Muscle of leg (tissue), 3 donors: ENCODE measurements at regions not wholly inside any gene's neighbourhood (a gene's known extent, or its start where the extent isn't known, plus 50 kb on each side); places are given as distances from the start of the nearest gene placed in this dataset.

Experiments used
- DNase-seq: peaks from one replicate; pipeline ENCODE4 v3.0.0; 2013
- H3K27ac ChIP-seq: one replicate; pipeline ENCODE4 v1.5.1; 2013; ENCODE audit warnings: mild to moderate bottlenecking, low read length, control low read depth
- H3K27me3 ChIP-seq: one replicate; pipeline ENCODE4 v1.6.1; 2013; ENCODE audit warnings: low read length; ENCODE audit not compliant: control insufficient read depth, insufficient read depth
- H3K36me3 ChIP-seq: one replicate; pipeline ENCODE4 v1.6.1; 2013; ENCODE audit warnings: low read length; ENCODE audit not compliant: control insufficient read depth, insufficient read depth
- H3K4me1 ChIP-seq: one replicate; pipeline ENCODE4 v1.6.1; 2013; ENCODE audit warnings: low read length; ENCODE audit not compliant: control insufficient read depth, insufficient read depth
- H3K4me3 ChIP-seq: one replicate; pipeline ENCODE4 v1.5.1; 2013; ENCODE audit warnings: low read length, control low read depth
- H3K9me3 ChIP-seq: replicated peaks from 2 replicates; pipeline ENCODE4 v1.6.1; 2013; ENCODE audit warnings: low read depth, low read length; ENCODE audit not compliant: control insufficient read depth
- WGBS: methylation state at CpG from one replicate; pipeline ENCODE4 v1.1.5; 2013; ENCODE audit warnings: missing lambda C conversion rate; ENCODE audit not compliant: insufficient coverage; 5-methylcytosine and 5-hydroxymethylcytosine counted together

GRCh38 chr11:130787973-130788570 is 128.2 kb downstream of the SNX19 start:
- peak; percentile 20 for DNase-seq
- Histone ChIP-seq H3K27ac (no peak overlapping the region), H3K9me3 (peaks cover 17% of the 10 kb centered on the region), H3K27me3 (no peaks in the 10 kb centered on the region), H3K36me3 (no peaks in the 10 kb centered on the region), H3K4me1 (peaks cover 26% of the 10 kb centered on the region), H3K4me3 (no peak overlapping the region)
- no CpG with 5 or more reads among the region's 1 CpG for WGBS

- 95% methylated on average over 3 of the region's 3 CpGs for WGBS
- H3K36me3 ChIP-seq, result no peaks in the 10 kb centered on the region
- no peak overlapping the region for H3K4me3 ChIP-seq
- H3K9me3 ChIP-seq, result peaks cover 17% of the 10 kb centered on the region
- H3K27me3 ChIP-seq, result no peaks in the 10 kb centered on the region
- H3K27ac ChIP-seq, result no peak overlapping the region
- peaks cover 20% of the 10 kb centered on the region for H3K4me1 ChIP-seq
- DNase-seq, result no peak
These were observed 127.1 kb downstream of the SNX19 start for GRCh38 chr11:130789056-130789640.

- Histone ChIP-seq H3K27me3 (no peaks in the 10 kb centered on the region), H3K4me3 (no peak overlapping the region), H3K9me3 (peaks cover 17% of the 10 kb centered on the region), H3K4me1 (peaks cover 17% of the 10 kb centered on the region), H3K36me3 (no peaks in the 10 kb centered on the region), H3K27ac (no peak overlapping the region)
- no CpG with 5 or more reads among the region's 2 CpGs for WGBS
- no peak for DNase-seq
These were observed 125.6 kb downstream of the SNX19 start for GRCh38 chr11:130790689-130791088.

- no peaks in the 10 kb centered on the region for H3K27me3 ChIP-seq
- no peak overlapping the region for H3K4me3 ChIP-seq
- H3K27ac ChIP-seq, result no peak overlapping the region
- H3K36me3 ChIP-seq, result no peaks in the 10 kb centered on the region
- peaks cover 17% of the 10 kb centered on the region for H3K9me3 ChIP-seq
- no peak for DNase-seq
- no peaks in the 10 kb centered on the region for H3K4me1 ChIP-seq
These were observed 123.5 kb downstream of the SNX19 start for GRCh38 chr11:130792772-130793171.

- DNase-seq, result no peak
- no peaks in the 10 kb centered on the region for H3K4me1 ChIP-seq
- H3K27me3 ChIP-seq, result no peaks in the 10 kb centered on the region
- H3K36me3 ChIP-seq, result no peaks in the 10 kb centered on the region
- H3K27ac ChIP-seq, result no peak overlapping the region
- 100% methylated on average over 2 of the region's 2 CpGs for WGBS
- H3K9me3 ChIP-seq, result no peaks in the 10 kb centered on the region
- H3K4me3 ChIP-seq, result no peak overlapping the region
These were observed 119.5 kb downstream of the SNX19 start for GRCh38 chr11:130796828-130797227.

GRCh38 chr11:130798280-130798679 is 118.0 kb downstream of the SNX19 start:
- Histone ChIP-seq H3K36me3 (no peaks in the 10 kb centered on the region), H3K27me3 (no peaks in the 10 kb centered on the region), H3K4me1 (no peaks in the 10 kb centered on the region), H3K4me3 (no peak overlapping the region), H3K27ac (no peak overlapping the region), H3K9me3 (no peaks in the 10 kb centered on the region)
- WGBS, result no CpG with 5 or more reads among the region's 3 CpGs
- DNase-seq, result no peak

GRCh38 chr11:130798801-130799200 is 117.5 kb downstream of the SNX19 start:
- Histone ChIP-seq H3K4me3 (no peak overlapping the region), H3K27me3 (no peaks in the 10 kb centered on the region), H3K9me3 (no peaks in the 10 kb centered on the region), H3K36me3 (no peaks in the 10 kb centered on the region), H3K4me1 (no peaks in the 10 kb centered on the region), H3K27ac (no peak overlapping the region)
- no CpG with 5 or more reads among the region's 4 CpGs for WGBS
- no peak for DNase-seq

GRCh38 chr11:130801333-130802122 is 114.8 kb downstream of the SNX19 start:
- no peak overlapping the region for H3K27ac ChIP-seq
- WGBS, result 93% methylated on average over 2 of the region's 6 CpGs
- no peaks in the 10 kb centered on the region for H3K36me3 ChIP-seq
- H3K27me3 ChIP-seq, result no peaks in the 10 kb centered on the region
- no peak overlapping the region for H3K4me3 ChIP-seq
- H3K9me3 ChIP-seq, result no peaks in the 10 kb centered on the region
- DNase-seq, result peak; percentile 35
- no peaks in the 10 kb centered on the region for H3K4me1 ChIP-seq

GRCh38 chr11:130802567-130802966 is 113.7 kb downstream of the SNX19 start:
- 79% methylated on average over 2 of the region's 2 CpGs for WGBS
- H3K4me1 ChIP-seq, result no peaks in the 10 kb centered on the region

GRCh38 chr11:130804306-130805076 is 111.8 kb downstream of the SNX19 start:
- Histone ChIP-seq H3K27ac (no peak overlapping the region), H3K9me3 (no peaks in the 10 kb centered on the region), H3K4me3 (no peak overlapping the region), H3K27me3 (no peaks in the 10 kb centered on the region), H3K36me3 (no peaks in the 10 kb centered on the region), H3K4me1 (no peaks in the 10 kb centered on the region)
- WGBS, result 55% methylated on average over 7 of the region's 12 CpGs
- no peak for DNase-seq

More at GRCh38 chr11:130802567-130802966, 113.7 kb downstream of the SNX19 start:
- H3K9me3 ChIP-seq, result no peaks in the 10 kb centered on the region
- no peaks in the 10 kb centered on the region for H3K36me3 ChIP-seq
- DNase-seq, result no peak
- H3K4me3 ChIP-seq, result no peak overlapping the region
- no peaks in the 10 kb centered on the region for H3K27me3 ChIP-seq
- H3K27ac ChIP-seq, result no peak overlapping the region
